Naive B cell (primary cell): ENCODE measurements at regions not wholly inside any gene's neighbourhood (a gene's known extent, or its start where the extent isn't known, plus 50 kb on each side); places are given as distances from the start of the nearest gene placed in this dataset.

Experiments used
- ATAC-seq, 2 donors: fragments of 150-1000 bp; cut with Tn5 transposase; 2 replicates each; pipeline ENCODE4 v1.10.0; 2021; ENCODE audit warnings: low read depth in 2 of 2, mild to moderate bottlenecking in 2 of 2, moderate library complexity in 2 of 2
- DNase-seq: peaks from one replicate; pipeline ENCODE4 v3.0.0; 2022
- H3K27ac Mint-ChIP-seq, 6 donors: one replicate each; pipeline ENCODE4 v1.8.0; 2020 to 2022; ENCODE audit warnings: mild to moderate bottlenecking in 6 of 6, mixed read lengths in 6 of 6, moderate library complexity in 5 of 6, inconsistent platforms in 2 of 6
- H3K27me3 Mint-ChIP-seq, 3 donors: one replicate each; pipeline ENCODE4 v1.8.0; 2021 to 2022; ENCODE audit warnings: mixed read lengths in 3 of 3, mild to moderate bottlenecking in 1 of 3
- H3K36me3 Mint-ChIP-seq, 2 donors: one replicate each; pipeline ENCODE4 v1.8.0; 2020 to 2022; ENCODE audit warnings: mixed read lengths in 2 of 2, inconsistent platforms in 1 of 2, mild to moderate bottlenecking in 1 of 2
- H3K4me1 Mint-ChIP-seq, 3 donors: one replicate each; pipeline ENCODE4 v1.8.0; 2020 to 2022; ENCODE audit warnings: mixed read lengths in 3 of 3, inconsistent platforms in 1 of 3, mild to moderate bottlenecking in 1 of 3, moderate library complexity in 1 of 3
- H3K4me3 Mint-ChIP-seq, 8 donors: one replicate each; pipeline ENCODE4 v1.8.0; 2020 to 2022; ENCODE audit warnings: mild to moderate bottlenecking in 8 of 8, mixed read lengths in 8 of 8, moderate library complexity in 8 of 8, inconsistent platforms in 2 of 8
- H3K9me3 Mint-ChIP-seq, 7 donors: one replicate each; pipeline ENCODE4 v1.8.0; 2020 to 2022; ENCODE audit warnings: mixed read lengths in 7 of 7, mild to moderate bottlenecking in 5 of 7, inconsistent platforms in 2 of 7, moderate library complexity in 1 of 7

DNA sequence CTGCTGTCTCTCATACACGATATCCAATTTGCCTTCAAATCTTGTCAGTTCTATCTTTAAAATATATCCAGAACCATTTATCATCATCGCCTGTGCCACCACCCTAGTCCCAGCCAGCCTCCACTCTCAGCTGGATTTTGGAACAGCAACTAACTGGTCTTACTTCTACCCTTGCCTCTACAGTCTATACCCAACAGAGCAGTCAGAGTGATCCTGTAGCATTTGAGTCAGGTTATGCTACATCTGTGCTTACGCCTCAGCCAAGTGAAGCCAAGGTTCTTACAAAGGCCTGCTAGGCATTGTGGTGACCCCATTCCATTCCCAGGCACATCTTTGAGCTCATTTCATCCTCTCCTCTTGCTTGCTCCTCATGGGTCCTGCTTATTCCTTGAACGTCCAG lies 95.7 kb upstream of the ACSL1 start:
- Mint-ChIP-seq H3K4me1 (no peaks in the 10 kb centered on the region), H3K9me3 (peaks cover 0 to 2% (median 0%) of the 10 kb centered on the region in 7 donors), H3K4me3 (no peak overlapping the region), H3K27me3 (peaks cover 0 to 9% (median 7%) of the 10 kb centered on the region in 3 donors), H3K36me3 (no peaks in the 10 kb centered on the region), H3K27ac (peak overlapping the region in 1 of 6 donors; percentile 6)
- DNase-seq (no peak), ATAC-seq (no peak)

DNA sequence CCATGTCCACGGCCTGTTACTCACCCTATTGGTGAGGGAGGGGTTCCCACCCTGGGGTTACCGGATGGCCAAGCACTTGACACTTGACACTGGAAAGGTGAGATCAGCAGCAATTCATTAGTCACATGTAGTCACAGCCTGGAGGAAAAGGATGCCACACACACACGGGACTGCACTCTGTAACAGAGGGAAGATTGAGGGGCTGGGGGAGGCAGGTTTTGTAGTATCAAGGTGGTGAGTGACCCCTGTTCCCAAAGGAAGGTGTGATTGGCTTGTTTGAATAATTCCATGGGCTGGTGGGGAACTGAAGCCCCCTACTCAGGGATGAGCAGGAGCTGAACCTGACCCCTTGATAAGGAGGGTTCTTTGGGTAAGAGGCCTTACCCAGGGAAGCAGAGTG lies 96.0 kb upstream of the HELT start:
- no peak overlapping the region for H3K27ac Mint-ChIP-seq
- no peaks in the 10 kb centered on the region for H3K4me1 Mint-ChIP-seq
- peaks cover 0 to 3% (median under 1%) of the 10 kb centered on the region in 3 donors for H3K27me3 Mint-ChIP-seq
- H3K4me3 Mint-ChIP-seq = peak overlapping the region in 1 of 8 donors; percentile 5
- ATAC-seq (no peak), DNase-seq (no peak)
- H3K36me3 Mint-ChIP-seq = peaks cover 3 to 4% of the 10 kb centered on the region in 2 donors
- peaks cover 0 to 5% (median 1%) of the 10 kb centered on the region in 7 donors for H3K9me3 Mint-ChIP-seq

DNA sequence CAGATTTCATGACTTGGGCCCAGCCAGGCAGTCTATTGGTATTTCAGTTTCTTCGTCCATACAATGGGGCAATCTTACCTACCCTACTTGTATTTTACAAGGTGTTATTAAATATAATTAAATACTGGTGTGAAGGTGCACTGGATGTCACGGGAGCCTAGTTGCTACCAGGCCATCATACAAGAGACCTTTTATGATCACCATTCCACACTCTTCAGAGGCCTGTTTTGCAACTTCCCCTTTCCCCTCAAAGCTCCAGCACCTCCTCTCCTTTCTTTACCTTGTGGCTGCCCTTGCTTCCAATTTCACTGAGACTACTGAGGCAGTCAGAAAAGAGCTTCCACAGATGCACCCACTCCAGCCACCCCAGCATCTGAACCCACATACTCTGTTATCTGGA lies 93.8 kb upstream of the HELT start:
- no peak for DNase-seq
- Mint-ChIP-seq H3K36me3 (peaks cover 13 to 18% of the 10 kb centered on the region in 2 donors), H3K4me1 (no peaks in the 10 kb centered on the region)

DNA sequence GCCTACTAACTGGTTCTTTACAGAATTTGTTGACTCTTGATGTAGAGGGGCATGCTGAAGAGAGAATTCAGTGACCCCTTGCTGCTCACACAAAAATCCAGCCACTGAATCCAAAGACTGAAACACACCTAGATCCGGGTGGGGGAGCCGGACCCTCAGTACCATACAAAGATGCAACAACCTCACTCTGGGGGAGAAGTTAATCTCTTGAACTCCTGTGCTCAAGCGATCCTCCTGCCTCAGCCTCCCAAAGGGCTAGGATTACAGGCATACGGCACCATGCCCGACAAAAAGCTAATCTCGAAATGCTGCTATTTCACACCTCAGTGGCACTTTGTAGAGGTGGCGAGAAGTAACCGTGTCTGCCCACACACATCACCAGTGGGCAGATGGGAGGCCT lies 88.8 kb upstream of the HELT start:
- H3K4me1 Mint-ChIP-seq = no peaks in the 10 kb centered on the region
- peaks cover 0 to 3% (median 0%) of the 10 kb centered on the region in 3 donors for H3K27me3 Mint-ChIP-seq
- H3K27ac Mint-ChIP-seq = no peak overlapping the region
- DNase-seq (no peak), ATAC-seq (no peak)
- H3K4me3 Mint-ChIP-seq = no peak overlapping the region
- H3K9me3 Mint-ChIP-seq = peaks cover 2 to 20% (median 11%) of the 10 kb centered on the region in 7 donors
- peaks cover 13 to 18% of the 10 kb centered on the region in 2 donors for H3K36me3 Mint-ChIP-seq

More for the DNA sequence above, 93.8 kb upstream of the HELT start:
- Mint-ChIP-seq H3K27ac (no peak overlapping the region), H3K9me3 (peaks cover 2 to 20% (median 11%) of the 10 kb centered on the region in 7 donors), H3K4me3 (no peak overlapping the region), H3K27me3 (peaks cover 0 to 3% (median 0%) of the 10 kb centered on the region in 3 donors)
- ATAC-seq = no peak

DNA sequence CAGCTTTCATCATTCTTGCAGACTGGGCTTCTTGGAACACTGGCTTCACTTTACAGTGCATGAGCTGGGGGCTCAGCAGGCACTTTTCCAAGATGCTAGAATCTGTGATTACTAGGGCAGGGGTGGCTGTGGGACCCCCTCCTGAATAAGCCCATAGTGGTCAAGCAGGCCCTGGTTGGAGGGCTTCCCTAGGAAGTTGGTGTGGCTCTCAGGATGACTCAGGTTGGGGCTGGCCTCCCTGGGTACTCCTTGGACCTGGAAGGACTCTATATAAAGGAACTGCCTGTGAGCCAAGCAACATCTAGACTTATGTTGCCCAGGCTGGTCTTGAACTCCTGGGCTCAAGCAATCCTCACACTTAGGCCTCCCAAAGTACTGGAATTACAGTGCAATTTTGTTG lies 88.3 kb upstream of the HELT start:
- H3K9me3 Mint-ChIP-seq = peaks cover 2 to 20% (median 11%) of the 10 kb centered on the region in 7 donors
- peaks cover 0 to 5% (median under 1%) of the 10 kb centered on the region in 3 donors for H3K27me3 Mint-ChIP-seq
- DNase-seq (no peak), ATAC-seq (no peak)
- peaks cover 13 to 18% of the 10 kb centered on the region in 2 donors for H3K36me3 Mint-ChIP-seq
- H3K4me3 Mint-ChIP-seq = no peak overlapping the region
- no peaks in the 10 kb centered on the region for H3K4me1 Mint-ChIP-seq
- H3K27ac Mint-ChIP-seq = no peak overlapping the region

DNA sequence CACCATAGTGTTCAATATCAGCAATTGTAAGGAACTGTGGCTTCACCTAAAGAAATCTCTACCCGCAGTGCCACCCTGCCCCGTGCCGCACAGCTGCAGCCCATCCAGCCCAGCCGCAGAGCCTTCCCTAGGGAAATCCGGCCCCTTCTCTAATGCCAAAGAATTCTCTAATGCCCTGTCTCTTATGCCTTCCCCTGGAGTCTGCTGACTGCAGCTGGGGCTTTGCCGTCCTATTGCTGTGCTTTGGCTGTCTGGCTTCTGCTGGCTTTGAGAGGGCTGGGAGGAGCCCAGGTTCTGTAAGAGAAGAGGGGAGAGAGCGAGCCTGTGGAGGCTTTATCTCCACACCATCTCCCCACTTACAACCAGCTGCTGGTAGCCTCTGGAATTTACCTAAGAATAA lies 85.9 kb upstream of the HELT start:
- DNase-seq (no peak), ATAC-seq (no peak)
- H3K9me3 Mint-ChIP-seq = peaks cover 2 to 14% (median 11%) of the 10 kb centered on the region in 7 donors
- H3K4me1 Mint-ChIP-seq = no peaks in the 10 kb centered on the region
- H3K4me3 Mint-ChIP-seq = no peak overlapping the region
- peaks cover 9 to 15% of the 10 kb centered on the region in 2 donors for H3K36me3 Mint-ChIP-seq
- H3K27me3 Mint-ChIP-seq = peaks cover 4 to 5% (median 5%) of the 10 kb centered on the region in 3 donors
- H3K27ac Mint-ChIP-seq = no peak overlapping the region

DNA sequence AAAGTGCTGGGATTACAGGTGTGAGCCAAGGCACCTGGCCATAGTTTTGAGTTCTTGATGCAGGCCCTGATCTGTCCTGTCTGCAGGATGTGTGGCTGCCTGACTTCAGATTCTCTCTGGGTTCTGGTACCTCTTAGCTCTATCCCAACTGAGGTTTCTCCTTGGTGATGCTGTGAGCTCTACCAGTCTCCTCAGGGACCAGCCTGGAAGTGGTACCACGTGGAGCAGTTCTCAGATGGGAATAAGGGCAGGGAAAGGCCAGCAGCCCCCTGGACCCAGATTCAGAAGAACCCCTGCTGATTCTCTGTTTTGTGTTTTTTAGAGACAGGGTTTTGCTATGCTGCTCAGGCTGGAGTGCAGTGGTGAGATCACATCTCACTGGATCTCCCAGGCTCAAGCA lies 85.0 kb upstream of the HELT start:
- H3K9me3 Mint-ChIP-seq = peaks cover 0 to 6% (median 5%) of the 10 kb centered on the region in 7 donors
- DNase-seq = no peak
- no peak for ATAC-seq
- H3K27me3 Mint-ChIP-seq = peaks cover 4 to 7% (median 5%) of the 10 kb centered on the region in 3 donors
- H3K27ac Mint-ChIP-seq = no peak overlapping the region
- no peak overlapping the region for H3K4me3 Mint-ChIP-seq
- no peaks in the 10 kb centered on the region for H3K4me1 Mint-ChIP-seq
- H3K36me3 Mint-ChIP-seq = peaks cover 3 to 8% of the 10 kb centered on the region in 2 donors

DNA sequence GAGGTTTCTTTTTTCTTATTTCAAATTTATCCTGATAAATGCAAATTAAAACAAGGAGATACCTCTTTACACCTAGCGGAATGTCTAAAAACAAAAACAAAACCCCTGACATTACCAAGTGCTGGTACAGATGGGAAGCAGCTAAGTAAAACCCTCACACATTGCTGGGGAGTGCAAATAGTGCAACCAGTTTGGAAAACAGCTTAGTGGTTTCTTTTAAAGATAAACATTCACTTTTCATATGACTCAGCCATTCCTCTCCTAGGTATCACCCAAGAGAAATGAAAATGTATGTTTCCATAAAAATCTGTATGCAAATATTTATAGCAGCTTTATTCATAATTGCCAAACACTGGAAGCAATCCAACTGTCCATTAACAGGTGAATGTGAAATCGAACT lies 84.1 kb upstream of the HELT start:
- Mint-ChIP-seq H3K36me3 (no peaks in the 10 kb centered on the region), H3K4me3 (no peak overlapping the region), H3K9me3 (no peaks in the 10 kb centered on the region), H3K4me1 (no peaks in the 10 kb centered on the region), H3K27ac (no peak overlapping the region), H3K27me3 (peaks cover 5 to 15% (median 13%) of the 10 kb centered on the region in 3 donors)
- DNase-seq (no peak), ATAC-seq (no peak)

DNA sequence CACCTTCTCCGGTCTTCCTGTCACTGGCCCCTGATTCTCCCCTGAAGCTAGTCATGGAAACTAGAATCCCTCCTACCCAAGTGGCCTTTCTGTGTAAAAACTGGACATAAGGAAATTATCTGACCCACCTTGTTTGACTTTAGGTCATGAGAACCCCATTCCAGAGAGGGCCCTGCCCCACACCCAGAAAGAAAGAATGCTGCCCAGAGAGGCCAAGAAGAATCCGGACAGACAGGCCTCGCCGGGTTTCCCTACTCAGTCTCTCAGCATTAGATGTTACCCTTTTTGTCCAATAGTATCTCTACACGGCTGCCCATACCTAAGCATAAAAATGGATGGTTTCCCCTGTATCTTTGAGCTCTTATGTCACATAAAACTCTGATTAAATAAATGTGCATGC lies 83.3 kb upstream of the HELT start:
- Mint-ChIP-seq H3K36me3 (no peaks in the 10 kb centered on the region), H3K27ac (no peak overlapping the region), H3K4me1 (no peaks in the 10 kb centered on the region), H3K4me3 (no peak overlapping the region), H3K27me3 (peaks cover 6 to 18% (median 13%) of the 10 kb centered on the region in 3 donors), H3K9me3 (no peaks in the 10 kb centered on the region)
- ATAC-seq (no peak), DNase-seq (no peak)

DNA sequence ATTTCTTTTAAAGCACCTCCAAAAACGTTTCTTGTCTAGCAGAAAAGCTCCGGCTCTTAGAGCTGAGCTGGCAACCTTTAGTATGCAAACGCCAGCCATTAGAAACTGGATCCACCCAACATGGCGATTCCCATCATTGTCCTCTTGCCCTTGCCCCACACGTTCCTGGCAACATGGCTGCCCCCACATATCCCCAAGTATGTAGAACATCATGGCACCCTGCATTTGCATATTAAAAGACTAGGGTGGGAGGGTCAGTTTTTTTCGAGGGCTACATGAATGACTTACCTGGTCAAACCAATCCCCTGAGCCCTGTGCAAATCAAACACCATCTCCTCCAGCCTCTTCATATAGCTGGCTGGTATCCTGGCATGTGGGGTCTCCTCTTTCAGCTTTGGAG lies 82.2 kb upstream of the HELT start:
- Mint-ChIP-seq H3K9me3 (peaks cover 0 to 5% (median 0%) of the 10 kb centered on the region in 7 donors), H3K4me1 (no peaks in the 10 kb centered on the region), H3K36me3 (no peaks in the 10 kb centered on the region), H3K4me3 (no peak overlapping the region), H3K27ac (no peak overlapping the region), H3K27me3 (peaks cover 8 to 18% (median 13%) of the 10 kb centered on the region in 3 donors)
- DNase-seq (no peak), ATAC-seq (no peak)

DNA sequence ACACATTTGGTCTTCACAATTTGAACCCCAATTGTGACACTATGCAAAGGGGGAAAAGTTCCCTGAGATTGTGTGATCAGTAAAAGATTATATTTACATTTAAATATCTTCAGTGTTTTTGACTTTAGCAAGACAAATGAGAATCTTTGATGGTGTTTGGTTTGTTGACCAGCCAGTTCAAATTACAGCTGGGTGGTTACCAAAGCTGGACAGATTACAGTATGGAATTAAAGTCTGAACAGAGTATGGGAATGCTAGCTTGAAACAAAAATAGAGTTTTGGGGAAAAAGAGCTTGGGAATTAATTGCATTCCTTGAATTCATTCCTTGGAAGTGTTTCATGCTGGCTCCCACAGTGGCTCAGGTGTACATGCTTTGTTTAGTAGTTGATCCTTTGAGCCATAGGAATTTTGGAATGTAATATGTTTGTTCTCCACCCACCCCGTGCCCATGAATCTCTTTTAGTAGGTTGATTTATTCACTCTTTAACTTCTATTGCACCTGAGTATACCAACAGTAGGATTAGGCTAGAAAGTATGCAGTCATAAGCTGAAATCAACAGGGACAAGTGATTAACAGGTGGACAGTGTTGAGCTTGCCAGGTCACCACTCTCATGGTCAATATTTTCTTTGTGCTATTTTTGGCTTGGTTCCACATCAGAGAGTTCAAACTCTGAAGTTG lies 81.1 kb upstream of the HELT start:
- H3K27ac Mint-ChIP-seq = peak overlapping the region in 2 of 6 donors; percentile 22 to 67
- no peaks in the 10 kb centered on the region for H3K4me1 Mint-ChIP-seq
- DNase-seq (no peak), ATAC-seq (no peak)
- no peak overlapping the region for H3K4me3 Mint-ChIP-seq
- peaks cover 8 to 18% (median 16%) of the 10 kb centered on the region in 3 donors for H3K27me3 Mint-ChIP-seq
- no peaks in the 10 kb centered on the region for H3K36me3 Mint-ChIP-seq
- H3K9me3 Mint-ChIP-seq = peaks cover 0 to 5% (median 0%) of the 10 kb centered on the region in 7 donors

DNA sequence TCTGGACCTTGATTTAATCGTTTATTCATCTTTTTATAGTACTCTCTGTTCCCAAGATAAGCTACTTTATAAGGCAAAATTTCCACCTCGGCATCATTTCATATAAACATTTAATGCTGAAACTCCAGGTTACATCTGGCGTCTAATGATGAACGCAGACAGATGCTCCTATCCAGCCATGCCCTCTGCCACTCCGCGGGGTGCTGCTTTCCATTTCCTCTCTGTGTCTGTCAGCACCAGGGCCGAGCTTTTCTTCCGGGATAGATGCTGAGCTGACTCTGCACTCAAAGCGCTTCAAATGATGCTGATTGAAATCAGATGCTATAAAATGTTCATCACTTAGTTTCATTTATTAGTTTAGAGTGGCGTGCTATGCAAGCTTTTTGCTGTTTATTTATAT lies 80.5 kb upstream of the HELT start:
- peaks cover 8 to 18% (median 16%) of the 10 kb centered on the region in 3 donors for H3K27me3 Mint-ChIP-seq
- no peak overlapping the region for H3K27ac Mint-ChIP-seq
- H3K4me3 Mint-ChIP-seq = no peak overlapping the region
- no peak for DNase-seq
- no peaks in the 10 kb centered on the region for H3K36me3 Mint-ChIP-seq
- no peaks in the 10 kb centered on the region for H3K4me1 Mint-ChIP-seq
- H3K9me3 Mint-ChIP-seq = peaks cover 0 to 5% (median 0%) of the 10 kb centered on the region in 7 donors
- ATAC-seq = no peak

DNA sequence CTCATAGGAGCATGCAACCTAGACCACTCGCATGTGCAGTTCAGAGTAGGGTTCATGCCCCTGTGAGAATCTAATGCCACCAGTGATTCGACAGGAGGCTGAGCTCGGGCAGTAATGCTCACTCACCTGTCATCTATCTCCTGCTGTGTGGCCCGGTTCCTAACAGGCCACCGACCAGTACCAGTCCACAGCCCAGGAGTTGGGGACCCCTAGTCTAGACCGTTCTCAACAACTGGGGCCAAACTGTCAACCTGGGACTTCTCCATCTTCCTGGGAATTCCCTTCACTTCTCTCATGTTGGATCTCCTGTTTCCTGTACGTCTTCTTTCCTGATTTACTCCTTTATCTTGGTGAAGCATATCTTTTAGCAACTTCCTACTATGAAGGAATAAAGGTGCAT lies 79.4 kb upstream of the HELT start:
- Mint-ChIP-seq H3K9me3 (peaks cover 0 to 5% (median 0%) of the 10 kb centered on the region in 7 donors), H3K27me3 (peaks cover 8 to 18% (median 16%) of the 10 kb centered on the region in 3 donors), H3K4me1 (no peaks in the 10 kb centered on the region), H3K4me3 (no peak overlapping the region), H3K36me3 (no peaks in the 10 kb centered on the region), H3K27ac (no peak overlapping the region)
- DNase-seq = no peak
- no peak for ATAC-seq

DNA sequence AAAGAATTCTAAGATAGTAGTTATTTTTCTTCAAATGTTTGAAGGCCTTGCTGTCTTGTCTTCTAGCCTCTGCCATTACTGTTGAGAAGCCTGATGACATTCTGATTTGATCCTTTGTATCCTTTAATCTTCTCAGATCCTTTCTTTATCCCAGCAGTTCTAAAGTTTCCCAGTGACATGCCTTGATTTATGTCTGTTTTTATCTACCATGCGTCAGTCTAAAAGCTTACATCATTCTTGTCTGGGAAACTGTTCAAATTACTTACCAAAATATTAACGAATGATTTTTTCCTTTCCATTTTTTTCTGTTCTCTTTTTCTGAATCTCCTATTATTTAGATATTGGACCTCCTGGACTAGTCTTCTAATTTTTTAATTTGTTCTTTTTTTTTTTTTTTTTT lies 78.3 kb upstream of the HELT start:
- Mint-ChIP-seq H3K36me3 (no peaks in the 10 kb centered on the region), H3K4me1 (no peaks in the 10 kb centered on the region), H3K27me3 (peaks cover 8 to 16% (median 13%) of the 10 kb centered on the region in 3 donors), H3K4me3 (no peak overlapping the region), H3K9me3 (peaks cover 0 to 5% (median 0%) of the 10 kb centered on the region in 7 donors), H3K27ac (no peak overlapping the region)
- ATAC-seq (no peak), DNase-seq (no peak)
